22Rv1 (cell line): ENCODE measurements at regions not wholly inside any gene's neighbourhood (a gene's known extent, or its start where the extent isn't known, plus 50 kb on each side); places are given as distances from the start of the nearest gene placed in this dataset.

Source experiments
- H3K27ac ChIP-seq: fragments of 450-650 bp; 2 replicates; pipeline ENCODE4 v1.5.1; 2017
- ZFX ChIP-seq: fragments of 450-650 bp; IDR thresholded peaks from 2 replicates; pipeline ENCODE4 v1.6.1; 2017; ENCODE audit warnings: antibody characterized with exemption, borderline replicate concordance
- TF ChIP-seq, protein P1 (sequence below): fragments of 450-650 bp; IDR thresholded peaks from 2 replicates; pipeline ENCODE4 v1.5.1; 2017; ENCODE audit warnings: mild to moderate bottlenecking

DNA sequence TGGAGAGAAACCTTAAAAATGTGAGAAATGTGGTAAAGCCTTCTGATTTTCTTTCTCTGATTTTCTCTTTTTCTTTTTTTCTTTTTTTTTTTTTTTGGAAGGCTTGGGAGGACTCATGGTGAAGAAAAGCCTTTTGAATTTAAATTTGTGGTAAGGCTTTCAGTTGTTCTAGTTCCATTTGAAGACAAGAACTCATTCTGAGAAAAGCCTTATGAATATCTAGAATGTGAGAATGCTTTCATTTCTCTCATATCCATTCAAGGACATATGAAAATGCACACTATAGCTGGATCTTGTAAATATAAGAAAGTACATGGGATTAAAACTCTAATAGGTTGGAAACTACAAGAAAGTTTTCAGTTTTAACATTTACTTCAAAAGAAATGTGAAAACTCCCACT, 1045.2 kb upstream of the NRXN1 start:
- no peak overlapping the region for H3K27ac ChIP-seq

DNA sequence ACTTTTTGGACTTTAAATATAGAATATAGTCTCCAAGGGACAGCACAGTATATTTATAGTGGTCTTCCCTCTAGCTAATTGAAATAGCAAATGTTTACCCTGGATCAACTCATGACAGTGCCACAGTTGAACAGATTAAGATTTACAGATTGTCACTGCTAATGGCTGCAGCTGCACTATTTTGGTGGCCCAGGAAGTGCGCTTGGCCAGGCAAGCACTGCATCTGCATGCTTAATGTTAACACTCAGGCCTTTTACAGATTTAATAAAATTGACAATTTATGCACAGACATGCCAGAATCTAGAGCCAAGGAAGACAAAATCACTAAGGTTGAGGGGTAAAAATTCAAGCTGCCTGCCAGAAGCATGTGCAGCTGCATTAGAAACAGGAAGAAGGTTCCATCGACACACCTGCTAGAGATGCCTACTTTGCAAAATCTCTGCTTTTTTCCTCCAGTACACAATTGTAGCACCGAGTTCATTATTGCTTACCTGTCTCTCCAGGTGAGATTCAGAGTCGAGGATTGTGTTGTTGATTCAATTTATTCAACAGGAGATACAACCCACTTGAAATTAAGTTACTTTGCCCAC, 1042.3 kb upstream of the NRXN1 start:
- no peak overlapping the region for H3K27ac ChIP-seq

More for the DNA sequence above, 1045.2 kb upstream of the NRXN1 start:
- TF ChIP-seq, protein P1, sequence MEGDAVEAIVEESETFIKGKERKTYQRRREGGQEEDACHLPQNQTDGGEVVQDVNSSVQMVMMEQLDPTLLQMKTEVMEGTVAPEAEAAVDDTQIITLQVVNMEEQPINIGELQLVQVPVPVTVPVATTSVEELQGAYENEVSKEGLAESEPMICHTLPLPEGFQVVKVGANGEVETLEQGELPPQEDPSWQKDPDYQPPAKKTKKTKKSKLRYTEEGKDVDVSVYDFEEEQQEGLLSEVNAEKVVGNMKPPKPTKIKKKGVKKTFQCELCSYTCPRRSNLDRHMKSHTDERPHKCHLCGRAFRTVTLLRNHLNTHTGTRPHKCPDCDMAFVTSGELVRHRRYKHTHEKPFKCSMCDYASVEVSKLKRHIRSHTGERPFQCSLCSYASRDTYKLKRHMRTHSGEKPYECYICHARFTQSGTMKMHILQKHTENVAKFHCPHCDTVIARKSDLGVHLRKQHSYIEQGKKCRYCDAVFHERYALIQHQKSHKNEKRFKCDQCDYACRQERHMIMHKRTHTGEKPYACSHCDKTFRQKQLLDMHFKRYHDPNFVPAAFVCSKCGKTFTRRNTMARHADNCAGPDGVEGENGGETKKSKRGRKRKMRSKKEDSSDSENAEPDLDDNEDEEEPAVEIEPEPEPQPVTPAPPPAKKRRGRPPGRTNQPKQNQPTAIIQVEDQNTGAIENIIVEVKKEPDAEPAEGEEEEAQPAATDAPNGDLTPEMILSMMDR = no peak
- no peak for TF ChIP-seq ZFX

DNA sequence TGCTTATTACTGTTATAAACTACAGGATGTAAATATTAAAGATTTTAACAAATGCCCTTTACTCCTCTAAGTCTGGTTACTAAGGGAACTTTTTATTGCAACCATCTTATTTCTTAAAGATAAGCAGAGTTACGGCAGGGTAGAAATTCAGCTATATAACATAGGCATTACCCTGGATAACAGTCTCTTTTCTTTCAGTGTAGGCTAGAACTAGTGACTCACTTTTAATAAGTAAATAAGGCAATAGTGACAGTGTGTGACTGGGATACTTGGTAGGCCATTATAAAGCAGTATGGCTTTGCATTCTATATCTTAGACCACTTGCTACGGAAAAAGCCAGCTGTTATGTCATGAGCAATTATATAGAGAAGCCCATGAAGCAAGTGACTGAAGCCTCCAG, 1041.0 kb upstream of the NRXN1 start:
- TF ChIP-seq ZFX = no peak
- TF ChIP-seq, protein P1 = no peak
- H3K27ac ChIP-seq = no peak overlapping the region

More for the DNA sequence above, 1042.3 kb upstream of the NRXN1 start:
- no peak for TF ChIP-seq ZFX
- TF ChIP-seq, protein P1 = no peak

DNA sequence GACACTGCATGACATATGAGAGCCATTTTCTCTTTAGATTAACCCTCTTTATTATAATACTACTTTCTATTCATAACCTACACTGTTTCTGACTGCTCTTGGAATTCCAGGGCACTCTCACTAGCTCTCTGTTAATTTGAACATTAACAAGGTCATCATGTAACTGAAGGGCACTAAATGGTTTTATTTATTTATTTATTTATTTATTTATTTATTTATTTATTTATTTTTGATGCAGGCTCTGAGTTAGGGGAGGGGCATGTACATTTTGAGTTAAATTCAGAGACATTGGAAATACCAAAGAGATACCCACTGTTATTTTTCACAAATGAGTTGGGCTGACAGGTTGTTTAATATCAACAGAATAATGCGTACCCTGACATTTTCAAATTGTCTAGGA, 1038.7 kb upstream of the NRXN1 start:
- H3K27ac ChIP-seq = no peak overlapping the region
- TF ChIP-seq, protein P1 = no peak
- no peak for TF ChIP-seq ZFX

DNA sequence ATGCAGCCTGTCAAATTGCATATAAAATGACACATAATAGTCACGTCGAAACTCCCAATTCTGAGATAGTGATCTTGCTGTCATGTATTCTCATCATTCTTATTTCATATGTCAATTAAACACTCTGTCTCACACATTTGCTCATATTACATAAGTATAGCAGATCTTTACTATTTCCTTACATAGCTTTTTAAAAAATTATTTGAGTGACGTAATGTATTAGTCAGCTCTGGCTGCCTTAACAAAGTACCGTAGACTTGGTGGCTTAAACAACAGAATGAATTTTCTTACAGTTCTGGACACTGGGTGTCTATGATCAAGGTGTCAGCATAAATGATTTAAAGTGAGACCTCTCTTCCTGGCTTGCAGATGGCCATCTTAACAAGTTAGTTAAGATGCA, 1032.3 kb upstream of the NRXN1 start:
- TF ChIP-seq, protein P1 = no peak
- TF ChIP-seq ZFX = no peak
- H3K27ac ChIP-seq = no peak overlapping the region

DNA sequence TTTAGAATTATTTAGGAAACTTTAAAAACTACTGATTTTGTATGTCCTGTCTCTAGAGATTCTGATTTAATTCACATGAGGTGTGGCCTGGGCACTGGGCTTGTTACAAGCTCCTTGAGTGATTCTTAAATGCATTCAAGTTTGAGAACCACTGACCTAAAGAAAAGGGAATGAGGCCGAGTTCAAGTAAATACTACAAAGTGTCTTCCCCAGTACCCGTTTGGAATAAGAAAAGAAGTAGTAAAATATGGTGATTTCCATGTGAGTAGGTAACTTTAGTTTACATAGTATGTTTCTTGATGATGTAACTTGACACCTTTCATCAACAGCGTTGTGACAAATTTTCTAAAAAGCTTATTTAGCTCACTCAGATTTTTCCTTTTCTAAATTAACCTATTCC, 1022.9 kb upstream of the NRXN1 start:
- TF ChIP-seq, protein P1 = no peak
- no peak for TF ChIP-seq ZFX
- no peak overlapping the region for H3K27ac ChIP-seq

DNA sequence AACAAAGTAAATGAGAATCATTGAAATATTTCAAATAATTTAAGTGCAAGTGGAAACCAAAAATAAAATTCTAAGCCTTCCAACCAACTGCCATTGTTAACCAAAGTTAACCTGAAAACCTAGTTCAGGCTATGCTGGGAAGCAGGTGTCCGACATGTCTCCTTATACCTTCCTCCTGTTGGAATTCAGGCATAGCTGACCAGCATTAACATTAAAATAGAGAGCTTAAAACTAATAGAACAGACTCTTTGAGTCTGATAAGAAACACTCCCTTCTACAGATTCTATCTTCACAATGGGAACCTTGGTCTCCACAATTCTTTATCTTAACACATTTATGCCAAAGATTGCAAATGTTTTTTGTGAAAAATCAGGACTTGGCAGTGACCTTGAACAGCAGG, 1004.9 kb upstream of the NRXN1 start:
- H3K27ac ChIP-seq = no peak overlapping the region
- TF ChIP-seq ZFX = no peak
- TF ChIP-seq, protein P1 = no peak
